ENCODE measurements at regions not wholly inside any gene's neighbourhood (a gene's known extent, or its start where the extent isn't known, plus 50 kb on each side); places are given as distances from the start of the nearest gene placed in this dataset.

DNA sequence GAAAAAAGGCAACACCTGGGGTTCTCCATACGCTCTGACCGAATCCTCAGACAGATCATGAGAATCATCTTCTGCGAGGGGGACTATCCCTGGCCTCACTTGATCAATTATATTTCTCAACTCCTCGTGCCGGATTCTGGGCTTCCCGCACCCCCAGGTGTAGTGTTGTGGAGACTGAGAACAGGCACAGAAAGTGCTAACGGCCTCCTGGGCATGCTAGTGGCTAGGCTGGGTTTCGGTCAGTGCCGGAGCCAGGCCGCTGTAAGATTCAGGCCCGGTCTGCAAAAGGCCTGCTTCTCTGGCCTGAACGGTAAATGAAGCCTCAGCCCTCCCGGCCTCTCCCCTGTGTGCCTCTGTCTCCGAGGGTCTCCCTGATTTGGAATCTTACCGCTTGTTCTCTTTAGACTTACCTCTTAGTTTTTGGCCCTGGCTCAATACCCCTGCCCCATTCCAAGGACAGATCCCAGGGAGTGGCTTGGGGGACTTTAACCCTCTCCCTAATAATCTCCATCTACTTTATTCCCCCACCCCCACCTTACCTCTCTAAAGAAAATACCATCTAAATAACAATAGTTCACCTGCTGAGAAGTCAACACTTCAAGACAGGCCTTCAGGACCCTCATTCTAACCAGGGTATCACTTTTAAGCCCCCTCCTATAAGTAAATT lies 79.0 kb upstream of the MEDAG start:
- Histone ChIP-seq H3K36me3 (no peaks in the 10 kb centered on the region), H3K27me3 (no peaks in the 10 kb centered on the region), H3K4me3 (no peak overlapping the region), H3K4me1 (no peaks in the 10 kb centered on the region), H3K27ac (no peak overlapping the region), H3K9me3 (no peaks in the 10 kb centered on the region)
- TF ChIP-seq, protein P1, sequence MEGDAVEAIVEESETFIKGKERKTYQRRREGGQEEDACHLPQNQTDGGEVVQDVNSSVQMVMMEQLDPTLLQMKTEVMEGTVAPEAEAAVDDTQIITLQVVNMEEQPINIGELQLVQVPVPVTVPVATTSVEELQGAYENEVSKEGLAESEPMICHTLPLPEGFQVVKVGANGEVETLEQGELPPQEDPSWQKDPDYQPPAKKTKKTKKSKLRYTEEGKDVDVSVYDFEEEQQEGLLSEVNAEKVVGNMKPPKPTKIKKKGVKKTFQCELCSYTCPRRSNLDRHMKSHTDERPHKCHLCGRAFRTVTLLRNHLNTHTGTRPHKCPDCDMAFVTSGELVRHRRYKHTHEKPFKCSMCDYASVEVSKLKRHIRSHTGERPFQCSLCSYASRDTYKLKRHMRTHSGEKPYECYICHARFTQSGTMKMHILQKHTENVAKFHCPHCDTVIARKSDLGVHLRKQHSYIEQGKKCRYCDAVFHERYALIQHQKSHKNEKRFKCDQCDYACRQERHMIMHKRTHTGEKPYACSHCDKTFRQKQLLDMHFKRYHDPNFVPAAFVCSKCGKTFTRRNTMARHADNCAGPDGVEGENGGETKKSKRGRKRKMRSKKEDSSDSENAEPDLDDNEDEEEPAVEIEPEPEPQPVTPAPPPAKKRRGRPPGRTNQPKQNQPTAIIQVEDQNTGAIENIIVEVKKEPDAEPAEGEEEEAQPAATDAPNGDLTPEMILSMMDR (IDR thresholded peaks at IDR 0.05) = no peak
- DNase-seq (ENCODE audit: low spot score) = no peak

DNA sequence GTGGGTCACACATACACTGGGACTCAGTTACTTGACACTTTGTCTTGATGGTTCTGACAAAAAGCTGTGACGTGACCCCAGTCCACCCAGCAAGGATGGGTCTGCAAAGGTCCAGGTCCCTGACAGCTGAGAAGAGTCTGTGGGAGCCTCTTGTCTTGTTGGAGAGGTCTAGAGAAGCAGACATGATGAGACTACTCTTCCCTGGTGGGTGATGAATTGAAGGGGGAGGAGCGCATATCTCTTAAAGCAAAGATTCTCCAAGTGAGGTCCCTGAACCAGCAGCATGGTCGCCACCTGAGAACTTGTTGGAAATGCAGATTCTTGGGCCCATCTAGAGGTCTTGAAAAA lies 78.5 kb upstream of the MEDAG start:
- no peaks in the 10 kb centered on the region for H3K27me3 ChIP-seq
- H3K27ac ChIP-seq = no peak overlapping the region
- TF ChIP-seq, protein P1 (IDR thresholded peaks at IDR 0.05) = no peak
- H3K9me3 ChIP-seq = no peaks in the 10 kb centered on the region
- H3K4me1 ChIP-seq = no peaks in the 10 kb centered on the region
- no peak overlapping the region for H3K4me3 ChIP-seq
- no peaks in the 10 kb centered on the region for H3K36me3 ChIP-seq
- DNase-seq (ENCODE audit: low spot score) = no peak

DNA sequence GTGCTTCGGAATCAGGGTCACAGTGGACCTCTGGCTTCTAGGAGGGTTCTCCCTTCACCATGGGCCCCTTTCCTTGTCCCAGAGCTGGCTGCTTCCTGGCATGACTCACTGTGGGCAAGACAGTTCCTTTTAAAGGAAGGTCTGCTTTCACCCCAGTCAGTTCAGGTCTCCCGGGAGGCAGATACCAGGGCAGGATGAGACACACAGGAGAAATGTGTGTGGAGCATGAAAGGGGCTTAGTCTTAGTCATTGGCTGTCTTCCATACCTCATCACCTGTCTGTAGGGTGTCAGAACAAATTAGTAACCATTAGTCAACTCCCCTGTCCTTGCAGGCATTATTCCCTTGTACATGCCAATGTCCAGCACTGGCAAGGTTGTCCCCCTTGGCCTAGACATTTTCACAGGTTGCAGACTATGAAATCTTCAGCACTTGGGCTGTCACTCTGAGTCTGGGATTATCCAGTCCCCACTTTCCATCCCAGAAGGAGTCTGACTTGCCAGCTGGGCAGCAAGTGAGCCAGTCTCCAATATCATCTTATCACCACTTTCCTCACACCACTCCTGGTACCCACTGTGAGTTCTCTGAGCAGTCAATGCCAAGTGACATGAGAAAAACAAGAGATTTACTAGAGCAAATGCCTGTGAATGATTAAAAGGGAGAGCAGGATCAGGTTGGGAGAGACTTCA lies 76.8 kb upstream of the MEDAG start:
- H3K27me3 ChIP-seq = no peaks in the 10 kb centered on the region
- no peak overlapping the region for H3K27ac ChIP-seq
- H3K4me3 ChIP-seq = no peak overlapping the region
- no peaks in the 10 kb centered on the region for H3K9me3 ChIP-seq
- no peak for DNase-seq (ENCODE audit: low spot score)
- H3K36me3 ChIP-seq = no peaks in the 10 kb centered on the region
- TF ChIP-seq, protein P1 (IDR thresholded peaks at IDR 0.05) = no peak
- H3K4me1 ChIP-seq = no peaks in the 10 kb centered on the region

DNA sequence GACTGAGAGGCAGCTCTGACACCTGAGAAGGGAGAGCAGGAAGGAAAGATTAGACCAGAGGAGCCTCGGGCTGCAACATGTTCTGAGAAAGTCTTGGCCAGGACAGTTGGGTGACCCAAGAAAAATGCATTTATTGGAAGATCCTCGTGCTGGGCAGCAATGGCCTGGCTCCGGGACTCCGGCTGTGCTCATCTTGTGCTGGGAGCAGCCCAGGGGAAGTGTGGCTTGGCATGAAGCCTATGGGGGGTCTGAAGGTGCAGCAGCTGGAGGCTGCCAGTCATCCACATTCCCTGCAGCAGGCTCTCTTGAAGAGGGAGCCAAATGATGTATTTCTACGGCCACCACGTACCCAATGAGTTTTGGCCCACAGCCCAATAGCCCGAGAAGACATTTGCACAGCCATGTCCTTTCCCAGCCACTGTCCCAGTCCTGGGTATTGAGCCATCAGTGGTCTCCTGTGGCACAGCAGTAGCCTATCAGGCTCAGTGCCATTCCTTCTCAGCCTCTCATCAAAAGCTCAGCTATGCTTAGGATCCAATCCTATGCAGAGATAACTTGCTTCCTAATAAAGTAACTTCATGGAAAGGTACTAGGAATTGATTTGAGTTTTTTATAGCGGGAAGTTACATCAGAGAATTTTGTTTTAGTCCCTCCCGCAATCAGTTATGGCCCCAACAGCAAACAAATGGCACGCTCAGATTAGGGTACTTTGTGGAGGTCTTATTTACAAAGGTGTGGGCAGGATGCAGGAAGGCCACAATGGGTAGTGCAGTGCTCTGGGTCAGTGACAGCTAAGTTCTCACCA lies 76.0 kb upstream of the MEDAG start:
- no peak for DNase-seq (ENCODE audit: low spot score)
- TF ChIP-seq, protein P1 (IDR thresholded peaks at IDR 0.05) = no peak
- Histone ChIP-seq H3K27ac (no peak overlapping the region), H3K4me3 (no peak overlapping the region), H3K36me3 (no peaks in the 10 kb centered on the region), H3K4me1 (no peaks in the 10 kb centered on the region), H3K27me3 (no peaks in the 10 kb centered on the region), H3K9me3 (no peaks in the 10 kb centered on the region)

DNA sequence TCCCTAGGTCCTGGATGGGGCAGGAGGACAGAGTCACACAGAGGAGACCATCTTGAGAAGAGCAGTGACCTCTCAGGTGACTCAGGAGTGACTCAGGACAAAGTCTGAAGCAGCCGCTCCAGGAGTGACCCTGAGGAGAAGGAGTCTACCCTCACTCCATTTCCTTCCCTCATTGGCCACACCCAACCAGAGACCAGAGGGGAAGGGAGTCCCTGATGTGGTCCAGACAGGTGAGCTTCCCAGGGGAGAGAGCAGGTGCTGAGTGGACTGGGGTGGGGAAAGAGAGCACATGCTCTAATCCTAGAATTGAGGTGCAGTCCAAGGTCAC lies 75.5 kb upstream of the MEDAG start:
- no peak for DNase-seq (ENCODE audit: low spot score)
- H3K36me3 ChIP-seq = no peaks in the 10 kb centered on the region
- H3K27me3 ChIP-seq = no peaks in the 10 kb centered on the region
- TF ChIP-seq, protein P1 (IDR thresholded peaks at IDR 0.05) = no peak
- H3K27ac ChIP-seq = no peak overlapping the region
- no peaks in the 10 kb centered on the region for H3K9me3 ChIP-seq
- no peaks in the 10 kb centered on the region for H3K4me1 ChIP-seq
- H3K4me3 ChIP-seq = no peak overlapping the region

Measured in right atrium auricular region (tissue), 2 donors.